GM19193 (cell line): ENCODE measurements at regions not wholly inside any gene's neighbourhood (a gene's known extent, or its start where the extent isn't known, plus 50 kb on each side); places are given as distances from the start of the nearest gene placed in this dataset.

ENCODE experiments used
- POLR2A ChIP-seq: IDR thresholded peaks from 4 replicates; pipeline ENCODE4 v1.6.1; 2011; ENCODE audit not compliant: insufficient read depth, insufficient read length; ENCODE audit errors: extremely low read depth

DNA sequence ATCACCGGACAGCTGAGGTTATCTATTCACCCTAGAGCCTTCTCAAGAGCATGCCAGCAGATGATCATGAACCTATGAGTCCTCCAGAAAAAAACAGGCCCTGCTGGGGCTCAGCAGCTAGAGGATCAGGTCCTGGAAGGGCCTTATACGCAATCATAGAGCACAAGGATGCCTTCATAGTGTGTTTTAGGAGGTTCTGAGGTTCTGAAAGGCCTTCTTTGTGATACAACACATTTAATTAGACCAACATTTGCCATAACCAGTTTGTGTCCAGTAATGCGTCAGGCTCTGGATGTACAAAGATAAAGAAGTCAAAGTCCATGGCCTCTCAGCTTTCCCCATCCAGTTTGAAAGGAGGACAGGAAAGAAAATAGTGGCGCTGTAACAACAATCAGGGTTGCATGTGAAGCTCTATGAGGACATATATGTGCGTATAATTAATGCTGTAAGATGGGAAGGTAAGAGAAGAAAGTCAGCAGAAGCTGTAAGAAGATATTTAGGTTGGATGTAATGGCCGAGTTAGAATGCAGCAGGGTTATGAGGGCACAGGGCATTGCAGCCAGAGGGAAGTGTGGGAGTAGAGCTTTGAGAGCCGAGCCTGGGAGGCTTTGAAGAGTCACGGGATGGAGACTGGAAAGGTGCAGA, 302.6 kb upstream of the TBL1XR1 start:
- no peak for TF ChIP-seq POLR2A

DNA sequence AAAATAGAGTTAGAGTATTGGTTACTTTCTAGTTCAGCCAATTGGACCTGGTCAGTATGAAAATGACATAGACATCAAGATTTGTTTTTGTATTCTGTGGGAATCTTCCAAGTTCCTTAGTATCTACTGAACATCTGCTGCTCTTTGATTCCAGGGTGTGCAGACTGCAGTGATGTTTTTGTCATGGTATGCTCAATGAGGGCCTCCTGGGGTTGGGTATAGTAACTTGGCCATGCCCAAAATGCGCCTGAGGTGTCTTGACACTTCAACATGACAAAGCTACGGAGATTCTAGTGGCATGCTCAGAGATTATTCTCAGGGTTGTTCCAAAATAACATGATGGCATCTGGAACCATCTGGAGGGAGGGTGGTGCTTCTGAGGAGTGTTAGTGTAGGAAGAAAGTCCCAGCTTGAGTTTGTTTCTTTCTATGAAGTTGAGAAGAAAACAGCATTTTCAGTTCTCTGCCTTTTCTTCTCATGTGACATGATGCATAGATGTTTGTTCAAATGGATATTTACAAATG, 313.5 kb upstream of the TBL1XR1 start:
- TF ChIP-seq POLR2A, result no peak

DNA sequence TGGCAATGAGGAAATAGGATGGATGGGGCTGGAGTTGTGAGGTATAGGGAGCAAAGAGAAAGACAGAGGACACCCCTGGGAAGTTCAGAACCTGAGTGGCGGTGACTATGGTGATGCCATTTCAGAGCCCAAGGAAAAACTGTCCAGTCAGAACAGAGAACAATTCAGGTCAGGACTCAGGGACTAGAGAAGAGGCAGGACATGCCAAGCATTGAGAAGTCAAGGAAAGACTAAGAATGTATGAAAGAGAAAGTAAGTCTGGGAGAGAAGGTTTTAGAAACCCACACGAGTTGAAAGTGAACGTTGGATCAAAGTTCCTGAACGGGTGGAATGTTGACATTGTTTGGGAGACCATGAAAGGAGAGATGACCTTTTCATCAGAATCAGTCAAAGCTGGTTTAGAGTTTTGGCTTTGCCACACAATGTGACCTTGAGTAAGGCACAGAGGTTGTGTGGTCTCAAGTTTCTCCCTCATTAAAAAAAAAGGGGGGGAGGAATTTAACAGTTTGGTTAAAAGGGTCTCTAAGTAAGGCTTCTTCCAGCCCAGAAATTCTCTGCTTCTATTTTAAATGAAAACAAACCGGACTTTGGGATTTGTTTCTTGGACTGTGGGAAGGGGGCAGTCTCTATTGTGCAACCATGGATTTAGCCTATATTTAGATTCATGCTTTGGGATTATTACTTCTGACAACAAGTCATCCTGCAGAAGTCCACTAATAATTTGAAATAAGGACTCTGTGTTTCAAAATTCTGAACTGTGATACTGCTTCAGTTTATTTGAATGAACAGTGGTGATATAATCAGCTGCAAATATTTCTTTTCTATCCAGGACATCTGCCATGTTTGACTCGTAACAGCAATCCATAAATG, 315.9 kb upstream of the TBL1XR1 start:
- TF ChIP-seq POLR2A, result no peak

DNA sequence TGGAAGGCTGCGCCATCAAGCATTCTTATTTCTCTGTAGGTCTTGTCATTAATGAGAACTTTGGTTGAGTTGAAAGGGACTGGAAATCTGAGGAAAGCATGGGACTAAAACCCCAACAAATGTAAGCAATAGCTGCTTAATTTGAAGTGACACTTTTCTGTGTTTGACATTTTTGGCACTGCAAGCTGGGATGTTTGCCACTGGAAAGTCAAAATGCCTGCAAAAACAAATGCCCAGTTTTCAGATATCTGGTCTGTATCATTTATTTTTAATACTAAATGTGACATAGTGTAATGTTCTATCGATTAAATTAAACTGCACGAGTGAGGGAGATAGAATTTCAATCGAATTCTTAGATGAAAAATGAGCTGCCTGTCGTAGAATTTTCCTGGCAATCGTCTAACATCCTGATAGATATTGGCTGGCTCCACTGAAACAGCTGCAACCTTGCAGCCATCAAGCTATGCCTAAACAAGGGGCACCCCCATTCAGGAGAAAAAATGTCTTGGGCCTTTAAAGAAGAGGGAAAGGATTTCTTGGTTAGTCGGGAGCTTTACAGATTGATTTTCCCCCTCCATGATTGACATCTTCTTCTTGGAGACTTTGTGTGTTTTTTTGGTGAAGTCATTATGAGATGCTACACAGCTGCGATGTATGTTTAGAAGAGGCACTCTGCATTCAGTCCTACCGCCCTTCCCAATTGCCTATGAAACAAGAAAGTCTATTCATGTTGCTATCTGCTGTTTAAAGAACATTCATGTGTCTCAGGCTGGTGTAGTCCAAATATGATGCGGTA, 316.7 kb upstream of the TBL1XR1 start:
- no peak for TF ChIP-seq POLR2A

DNA sequence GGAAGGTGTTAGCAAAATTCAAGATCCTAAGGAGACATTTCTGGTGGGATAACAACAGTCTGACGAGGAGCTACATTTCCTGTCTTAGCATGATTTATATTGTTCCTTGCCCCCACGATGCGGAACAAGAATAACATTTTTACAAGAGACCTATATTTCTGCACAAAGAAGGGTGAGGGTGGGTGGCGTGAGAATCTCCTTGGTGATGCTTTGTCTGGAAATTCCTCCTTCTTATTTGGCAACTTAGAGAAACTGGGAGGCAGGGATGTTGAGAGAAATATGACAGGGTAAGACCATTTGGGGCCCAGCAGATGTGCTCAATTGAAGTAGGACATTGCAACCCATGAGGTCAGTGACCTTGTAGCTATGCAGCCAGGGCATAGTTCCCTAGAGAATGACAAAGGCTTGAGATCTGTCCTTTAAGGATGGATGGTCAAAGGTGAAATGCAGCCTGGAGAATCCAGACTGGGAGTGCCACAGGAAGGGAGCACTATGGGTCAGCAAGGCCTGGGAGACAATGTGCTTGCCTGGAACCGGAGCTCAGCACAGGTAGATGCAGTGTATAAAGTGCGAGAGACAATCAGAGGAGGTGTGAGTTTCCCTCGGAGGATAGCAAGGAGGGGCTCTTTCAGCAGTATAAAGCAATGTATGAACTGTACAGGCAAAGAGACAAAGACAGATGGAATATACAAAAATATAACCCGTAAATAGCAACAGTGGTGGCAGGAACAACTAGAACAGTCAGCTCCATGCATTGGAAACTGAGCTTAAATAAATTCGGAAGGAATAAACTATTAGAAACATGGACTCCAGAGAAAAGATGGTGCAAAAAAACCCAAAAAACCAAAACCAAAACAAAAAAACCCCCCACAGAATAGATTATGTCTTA, 317.6 kb upstream of the TBL1XR1 start:
- no peak for TF ChIP-seq POLR2A

DNA sequence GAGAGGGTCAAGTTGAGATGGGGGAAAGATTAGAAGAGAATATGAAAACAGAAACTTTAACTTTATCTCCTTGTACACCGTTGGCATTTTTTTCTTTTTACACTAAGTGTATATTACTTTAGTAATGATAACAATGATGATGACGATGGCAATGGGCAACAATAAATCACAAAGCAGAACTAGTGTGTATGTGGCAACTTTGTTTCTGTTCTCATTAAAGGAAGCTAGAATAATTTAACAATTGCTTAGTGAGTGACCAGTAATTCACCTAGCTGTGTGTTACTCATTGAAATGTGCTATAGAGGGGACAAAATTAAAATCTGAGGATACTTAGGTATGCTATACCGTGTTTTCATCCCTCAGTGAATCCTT, 318.5 kb upstream of the TBL1XR1 start:
- no peak for TF ChIP-seq POLR2A

DNA sequence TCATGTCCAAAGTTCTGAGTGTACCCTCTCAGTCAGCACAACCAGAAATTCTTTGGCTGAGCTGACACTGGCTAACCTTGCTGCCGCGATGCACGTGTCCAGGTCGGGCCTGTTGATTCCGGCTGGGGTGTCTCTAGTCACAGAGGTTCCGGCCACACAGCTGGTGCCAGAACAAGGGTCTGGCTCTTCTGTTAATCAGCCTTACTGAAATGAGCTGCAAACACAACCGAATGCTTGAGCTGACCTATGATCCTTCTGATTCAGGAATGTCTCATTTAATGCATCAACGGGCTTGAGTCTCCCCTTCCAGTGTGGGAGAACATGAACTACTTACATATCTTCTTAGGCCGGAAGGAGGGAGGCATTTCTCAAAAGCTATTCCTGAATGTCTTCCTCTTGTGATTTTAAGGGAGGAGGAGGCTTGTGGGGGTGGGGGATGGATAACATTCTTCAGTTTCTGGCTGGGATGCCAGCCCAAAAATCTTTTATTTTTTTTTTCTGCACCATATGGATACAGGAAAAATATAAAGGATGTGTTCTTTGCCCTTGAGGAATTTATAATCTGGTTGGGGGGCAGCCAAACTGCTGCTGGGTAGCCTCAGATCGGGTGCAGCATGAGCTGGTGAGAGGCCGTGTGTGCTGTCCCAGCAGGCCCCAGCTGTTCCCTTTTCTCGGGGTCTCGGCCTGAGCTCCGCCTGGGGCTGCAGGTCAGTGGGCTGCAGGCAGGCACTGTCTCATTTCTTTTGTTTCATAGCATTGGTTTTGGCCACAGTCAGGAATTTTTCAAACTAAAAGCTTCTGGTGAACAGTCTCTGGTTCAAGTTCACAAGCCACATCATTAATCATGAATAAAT, 319.1 kb upstream of the TBL1XR1 start:
- TF ChIP-seq POLR2A, result no peak

DNA sequence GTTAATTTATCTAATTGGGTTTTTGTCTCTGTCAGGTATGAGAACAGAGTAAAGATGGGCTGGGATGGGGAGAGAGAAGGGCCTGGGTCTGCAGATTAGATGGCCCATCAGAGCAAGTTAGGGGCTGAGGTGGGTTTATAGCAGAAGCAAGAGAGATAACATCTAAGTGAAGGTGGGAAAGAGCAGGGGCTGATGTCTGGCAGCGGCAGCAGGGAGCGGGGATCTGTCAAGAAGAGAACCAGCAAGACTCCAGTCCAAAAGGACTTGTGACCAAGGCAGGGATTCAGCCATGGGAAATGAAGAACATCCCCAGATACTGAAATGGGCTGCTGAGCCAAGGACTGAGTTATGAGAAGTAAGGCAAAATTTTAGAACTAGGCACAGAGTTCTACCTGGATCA, 320.6 kb upstream of the TBL1XR1 start:
- TF ChIP-seq POLR2A, result no peak

DNA sequence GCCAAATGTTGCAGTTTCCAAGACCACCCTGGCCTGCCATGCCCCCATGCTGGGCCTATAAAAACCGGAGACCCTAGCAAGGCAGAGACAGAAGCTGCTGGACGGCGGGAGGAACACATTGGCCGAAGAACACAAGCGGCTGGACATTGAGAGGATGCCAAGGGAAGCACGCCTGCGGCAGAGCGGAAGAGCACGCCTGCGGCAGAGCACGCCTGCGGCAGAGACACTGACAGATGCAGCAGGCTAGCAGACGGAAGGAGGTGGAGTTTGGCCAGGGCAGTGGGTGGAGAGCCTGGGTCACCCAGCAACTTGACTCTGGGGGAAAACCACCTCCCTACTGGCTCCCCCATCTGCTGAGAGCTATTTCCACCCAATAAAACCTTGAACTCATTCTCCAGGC, 322.3 kb upstream of the TBL1XR1 start:
- TF ChIP-seq POLR2A, result no peak

DNA sequence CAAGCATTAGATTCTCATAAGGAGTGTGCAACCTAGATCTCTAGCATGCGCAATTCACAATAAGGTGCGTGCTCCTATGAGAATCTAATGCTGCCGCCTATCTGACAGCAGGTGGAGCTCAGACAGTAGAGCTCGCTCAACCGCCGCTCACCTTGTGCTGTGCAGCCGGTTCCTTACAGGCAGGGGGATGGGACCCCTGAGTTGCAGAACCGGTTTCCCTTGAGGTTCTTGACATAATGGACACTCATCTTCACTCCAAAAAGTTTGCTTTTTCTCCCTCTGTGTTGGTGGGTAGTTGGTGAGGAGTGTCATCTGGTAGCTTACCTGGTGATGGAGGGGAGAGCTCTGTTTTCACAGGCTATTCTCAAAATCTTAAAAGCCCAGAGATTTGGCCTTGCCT, 324.0 kb upstream of the TBL1XR1 start:
- TF ChIP-seq POLR2A, result no peak

DNA sequence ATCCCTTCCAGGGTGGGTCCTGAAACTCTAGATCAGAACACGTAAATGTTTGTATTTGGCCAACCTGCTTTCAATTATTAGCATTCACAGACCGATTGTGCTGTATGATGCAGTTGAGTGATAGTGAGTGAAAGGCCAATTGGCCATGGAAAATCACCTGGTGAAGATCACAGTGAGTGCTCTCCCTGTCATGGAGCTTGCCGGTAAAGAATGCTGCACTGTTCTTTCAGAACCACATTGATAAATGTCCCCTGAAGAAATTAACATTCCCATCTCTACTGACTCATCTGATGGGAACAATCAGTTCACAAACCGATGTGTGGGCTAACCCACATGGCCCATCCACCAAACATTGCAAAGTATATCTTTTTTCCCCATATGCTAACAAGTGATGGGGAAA, 324.8 kb upstream of the TBL1XR1 start:
- no peak for TF ChIP-seq POLR2A

DNA sequence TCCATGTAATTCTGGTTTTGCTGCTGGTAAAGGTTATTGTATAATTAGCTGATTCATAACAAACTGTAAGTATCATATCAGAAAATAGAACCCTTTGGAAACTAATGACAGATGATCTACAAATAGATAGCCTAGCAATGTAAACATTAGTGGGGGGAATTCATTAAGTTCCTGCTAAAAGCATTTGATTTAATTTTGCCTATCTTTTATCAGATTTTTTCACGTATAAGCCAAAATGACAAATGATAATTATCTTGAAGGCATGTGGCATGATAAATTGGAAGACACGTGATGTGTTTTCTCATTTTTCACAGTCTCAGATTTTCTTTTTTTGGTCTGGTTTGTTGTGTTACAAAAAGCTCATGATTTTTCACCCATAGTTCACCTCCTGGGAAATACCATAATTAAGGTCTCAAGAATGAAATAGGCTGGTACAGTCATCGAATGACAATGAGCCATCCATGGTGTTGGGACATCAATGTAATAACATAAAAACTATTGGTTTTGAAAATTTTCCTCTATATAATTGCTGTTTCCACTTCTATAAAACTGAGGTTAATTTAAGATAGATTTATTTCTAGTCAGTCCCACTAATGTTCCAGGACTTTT, 325.9 kb upstream of the TBL1XR1 start:
- TF ChIP-seq POLR2A, result no peak

DNA sequence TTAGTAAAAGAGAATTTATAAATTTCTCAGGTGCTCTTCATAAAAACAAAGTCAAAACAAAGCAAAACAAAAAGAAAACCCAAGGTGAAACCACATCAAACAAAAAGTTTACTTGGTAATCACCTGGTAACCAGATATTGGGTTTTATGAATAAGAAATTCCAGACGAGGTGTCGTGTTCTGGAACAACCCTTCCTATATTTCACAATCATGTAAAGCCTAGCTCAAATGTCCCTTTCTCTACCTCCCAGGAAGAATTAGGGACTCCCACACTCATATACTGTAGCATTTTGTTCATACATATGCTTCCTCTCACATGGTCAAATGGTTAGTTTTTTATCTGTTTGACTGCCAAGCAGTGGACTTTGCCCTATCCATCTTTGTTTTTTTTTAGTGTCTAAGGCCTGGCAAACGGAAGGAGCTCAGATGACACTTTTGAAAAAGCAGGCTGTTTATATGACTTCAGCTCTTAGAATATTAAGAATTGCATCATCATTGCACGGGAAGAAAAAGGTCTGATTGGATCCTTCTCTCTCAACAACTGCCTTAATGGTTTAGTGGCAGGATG, 326.7 kb upstream of the TBL1XR1 start:
- no peak for TF ChIP-seq POLR2A
